BLaER1 treated with 17β-estradiol and CSF1 and Interleukin-3, amounts not matched to agents 10 nM and 100 nM (cell line): ENCODE measurements at regions not wholly inside any gene's neighbourhood (a gene's known extent, or its start where the extent isn't known, plus 50 kb on each side); places are given as distances from the start of the nearest gene placed in this dataset.
"Not testable (repeated sequence)": the region's sequence is repeated elsewhere in the genome, so short reads cannot be mapped to it uniquely, and the experiment has no call there.

Source experiments
- H3K27ac ChIP-seq, 11 experiments: shearing (Covaris generic); formaldehyde crosslinking; 2 replicates each; pipeline ENCODE4 v1.8.1; 2022
- H3K27me3 ChIP-seq, 11 experiments: shearing (Covaris generic); formaldehyde crosslinking; 2 replicates each; pipeline ENCODE4 v1.8.1; 2022
- H3K36me3 ChIP-seq, 11 experiments: shearing (Covaris generic); formaldehyde crosslinking; 2 replicates each; pipeline ENCODE4 v1.8.1; 2022
- H3K4me1 ChIP-seq, 10 experiments: shearing (Covaris generic); formaldehyde crosslinking; 2 replicates each; pipeline ENCODE4 v1.8.1; 2022
- H3K4me2 ChIP-seq, 11 experiments: shearing (Covaris generic); formaldehyde crosslinking; 2 replicates each; pipeline ENCODE4 v1.8.1; 2022
- H3K4me3 ChIP-seq, 10 experiments: shearing (Covaris generic); formaldehyde crosslinking; 2 replicates each; pipeline ENCODE4 v1.8.1; 2022
- H3K9ac ChIP-seq, 11 experiments: shearing (Covaris generic); formaldehyde crosslinking; 2 replicates each; pipeline ENCODE4 v1.8.1; 2022
- H3K9me3 ChIP-seq, 11 experiments: shearing (Covaris generic); formaldehyde crosslinking; replicated peaks in 1 of 11; 2 replicates each; pipeline ENCODE4 v1.8.1; 2022
- H4K20me1 ChIP-seq, 11 experiments: shearing (Covaris generic); formaldehyde crosslinking; 2 replicates each; pipeline ENCODE4 v1.8.1; 2022
- Cebpa-rat ChIP-seq, 11 experiments: shearing (Covaris generic); IDR thresholded peaks; 2 replicates each; pipeline ENCODE4 v1.8.1; 2022

GRCh38 chr10:127610816-127611215 is 61.7 kb downstream of the NPS start:
- Histone ChIP-seq H3K27me3 (no peaks in the 10 kb centered on the region), H3K4me2 (no peak overlapping the region), H3K36me3 (no peaks in the 10 kb centered on the region), H3K27ac (no peak overlapping the region), H3K9ac (no peak overlapping the region), H3K4me1 (no peaks in the 10 kb centered on the region), H3K9me3 (peaks cover 0 to 16% (median 9%) of the 10 kb centered on the region in 11 experiments; a peak in 10 of 22 replicates), H4K20me1 (no peaks in the 10 kb centered on the region), H3K4me3 (no peak overlapping the region)
- no peak for TF ChIP-seq Cebpa-rat (IDR thresholded peaks at IDR 0.05)

DNA sequence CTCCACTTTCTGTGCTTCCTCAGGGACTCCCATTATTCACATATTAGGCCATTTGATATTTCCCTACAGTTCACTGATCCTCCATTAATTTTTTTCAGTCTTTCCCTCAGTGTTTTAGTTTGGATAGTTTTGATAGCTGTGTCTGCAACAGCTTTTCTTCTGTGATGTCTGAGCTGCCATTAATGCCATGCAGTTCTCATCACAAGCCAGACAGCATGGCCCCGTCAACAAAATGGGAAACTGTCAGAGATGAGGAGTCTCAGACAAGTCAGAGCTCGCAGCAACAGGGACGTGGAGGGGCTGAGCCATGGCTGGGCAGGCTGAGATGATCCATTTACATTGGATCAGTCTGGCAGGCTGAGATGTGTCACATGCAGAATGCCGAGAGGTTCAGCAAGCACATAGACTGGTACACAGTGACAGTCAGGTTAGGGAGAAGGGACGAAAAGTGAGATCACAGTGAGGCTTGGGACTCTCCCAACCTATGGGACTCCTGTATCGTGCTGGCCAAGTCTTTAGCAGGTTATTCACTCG is 65.4 kb downstream of the NPS start:
- Histone ChIP-seq H3K4me3 (no peak overlapping the region), H3K9me3 (0 out of 22 replicates have a peak, but pooled peaks cover 0 to 10% (median 0%) of the 10 kb centered on the region in 11 experiments), H3K36me3 (no peaks in the 10 kb centered on the region), H3K27ac (no peak overlapping the region), H3K4me2 (no peak overlapping the region), H3K9ac (no peak overlapping the region), H3K27me3 (no peaks in the 10 kb centered on the region), H4K20me1 (no peaks in the 10 kb centered on the region), H3K4me1 (no peaks in the 10 kb centered on the region)
- no peak for TF ChIP-seq Cebpa-rat (IDR thresholded peaks at IDR 0.05)

GRCh38 chr10:127618797-127619196 is 69.7 kb downstream of the NPS start:
- no peak for TF ChIP-seq Cebpa-rat (IDR thresholded peaks at IDR 0.05)
- H3K4me3 ChIP-seq: no peak overlapping the region
- H3K36me3 ChIP-seq: no peaks in the 10 kb centered on the region
- no peaks in the 10 kb centered on the region for H4K20me1 ChIP-seq
- H3K27ac ChIP-seq: no peak overlapping the region
- H3K4me2 ChIP-seq: no peak overlapping the region
- no peaks in the 10 kb centered on the region; a peak in 1 of 22 replicates for H3K27me3 ChIP-seq
- H3K9ac ChIP-seq: no peak overlapping the region
- no peaks in the 10 kb centered on the region for H3K9me3 ChIP-seq
- H3K4me1 ChIP-seq: no peaks in the 10 kb centered on the region

GRCh38 chr10:127619546-127620325 is 70.6 kb downstream of the NPS start:
- Histone ChIP-seq H3K4me3 (no peak overlapping the region), H3K4me2 (no peak overlapping the region), H3K36me3 (no peaks in the 10 kb centered on the region), H4K20me1 (no peaks in the 10 kb centered on the region), H3K9ac (no peak overlapping the region), H3K27me3 (no peaks in the 10 kb centered on the region; a peak in 1 of 22 replicates), H3K27ac (no peak overlapping the region), H3K9me3 (no peaks in the 10 kb centered on the region), H3K4me1 (no peaks in the 10 kb centered on the region)
- no peak for TF ChIP-seq Cebpa-rat (IDR thresholded peaks at IDR 0.05)

DNA sequence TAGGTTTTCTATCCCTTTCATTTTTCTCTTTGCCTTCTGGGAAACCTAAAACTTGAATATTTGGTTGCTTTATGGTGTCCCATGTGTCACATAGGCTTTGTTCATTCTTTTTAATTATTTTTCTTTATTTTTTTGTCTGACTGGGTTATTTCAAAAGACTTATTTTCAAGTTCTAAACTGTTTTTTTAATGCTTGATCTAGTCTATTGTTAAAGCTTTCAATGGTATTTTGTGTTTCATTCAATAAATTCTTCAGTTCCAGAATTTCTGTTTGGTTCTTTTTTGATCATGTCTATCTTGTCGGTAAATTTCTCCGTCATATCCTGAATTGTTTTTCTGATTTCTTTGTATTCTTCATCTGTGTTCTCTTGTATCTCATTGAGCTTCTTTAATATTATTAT is 86.8 kb downstream of the NPS start:
- Histone ChIP-seq H3K4me2 (no peak overlapping the region), H3K9me3 (peaks cover 49 to 62% (median 50%) of the 10 kb centered on the region in 11 experiments), H3K27ac (no peak overlapping the region), H4K20me1 (no peaks in the 10 kb centered on the region), H3K4me1 (no peaks in the 10 kb centered on the region), H3K9ac (no peak overlapping the region), H3K36me3 (no peaks in the 10 kb centered on the region; a peak in 1 of 22 replicates), H3K27me3 (no peaks in the 10 kb centered on the region), H3K4me3 (no peak overlapping the region)
- TF ChIP-seq Cebpa-rat (IDR thresholded peaks at IDR 0.05): no peak

DNA sequence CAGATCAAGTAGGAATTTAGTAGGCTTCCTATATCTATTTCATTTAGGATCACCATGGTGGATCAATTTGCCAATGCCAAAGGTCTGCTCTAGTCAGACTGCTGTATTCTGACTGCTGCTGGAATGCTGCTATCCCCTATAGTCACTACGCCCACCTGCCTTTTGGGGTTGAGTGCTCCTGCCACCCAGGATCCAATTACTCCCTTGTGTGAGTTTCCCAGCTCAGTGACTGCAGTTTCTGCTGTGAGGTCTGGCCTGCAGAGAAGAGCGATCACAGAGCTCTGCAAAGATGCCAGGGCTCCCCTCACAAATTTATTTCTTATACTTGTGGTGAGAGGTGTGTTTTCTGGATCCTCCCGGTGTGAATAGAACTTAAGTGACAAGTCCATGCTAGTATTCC is 88.1 kb upstream of the FOXI2 start:
- Histone ChIP-seq H3K9me3 (no peaks in the 10 kb centered on the region), H3K27ac (no peak overlapping the region), H3K9ac (no peak overlapping the region), H4K20me1 (no peaks in the 10 kb centered on the region), H3K4me3 (no peak overlapping the region), H3K36me3 (no peaks in the 10 kb centered on the region), H3K4me1 (no peaks in the 10 kb centered on the region), H3K27me3 (no peaks in the 10 kb centered on the region), H3K4me2 (no peak overlapping the region)
- no peak for TF ChIP-seq Cebpa-rat (IDR thresholded peaks at IDR 0.05)

GRCh38 chr10:127649642-127650041 is 87.3 kb upstream of the FOXI2 start:
- no peaks in the 10 kb centered on the region for H4K20me1 ChIP-seq
- no peak overlapping the region for H3K9ac ChIP-seq
- H3K4me1 ChIP-seq: no peaks in the 10 kb centered on the region
- no peak for TF ChIP-seq Cebpa-rat (IDR thresholded peaks at IDR 0.05)
- no peak overlapping the region for H3K4me3 ChIP-seq
- H3K4me2 ChIP-seq: no peak overlapping the region
- H3K27ac ChIP-seq: no peak overlapping the region
- no peaks in the 10 kb centered on the region for H3K9me3 ChIP-seq
- no peaks in the 10 kb centered on the region for H3K27me3 ChIP-seq
- H3K36me3 ChIP-seq: no peaks in the 10 kb centered on the region

DNA sequence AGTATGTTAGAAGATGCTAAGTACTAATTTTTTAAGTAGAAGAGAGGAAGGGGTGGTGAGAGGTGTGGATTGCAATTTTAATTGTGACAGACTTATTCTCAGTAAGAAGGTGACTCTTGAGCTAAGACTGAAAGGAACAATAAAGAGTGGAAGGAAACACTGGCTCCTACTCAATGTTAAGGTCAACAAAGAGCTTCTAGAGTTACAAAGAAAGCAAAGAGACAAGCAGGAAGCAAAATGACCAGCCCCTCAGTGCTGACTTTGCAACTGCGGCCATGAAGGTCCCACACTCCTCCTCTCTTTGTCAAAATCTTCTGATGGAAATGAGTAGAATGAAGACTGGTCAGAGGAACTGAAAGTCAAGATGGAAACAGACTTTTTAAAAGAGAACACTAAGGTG is 79.9 kb upstream of the FOXI2 start:
- no peak overlapping the region for H3K4me2 ChIP-seq
- H4K20me1 ChIP-seq: no peaks in the 10 kb centered on the region
- no peaks in the 10 kb centered on the region for H3K9me3 ChIP-seq
- no peaks in the 10 kb centered on the region for H3K4me1 ChIP-seq
- no peak overlapping the region for H3K27ac ChIP-seq
- no peak for TF ChIP-seq Cebpa-rat (IDR thresholded peaks at IDR 0.05)
- H3K27me3 ChIP-seq: no peaks in the 10 kb centered on the region
- no peaks in the 10 kb centered on the region for H3K36me3 ChIP-seq
- no peak overlapping the region for H3K4me3 ChIP-seq
- no peak overlapping the region for H3K9ac ChIP-seq

DNA sequence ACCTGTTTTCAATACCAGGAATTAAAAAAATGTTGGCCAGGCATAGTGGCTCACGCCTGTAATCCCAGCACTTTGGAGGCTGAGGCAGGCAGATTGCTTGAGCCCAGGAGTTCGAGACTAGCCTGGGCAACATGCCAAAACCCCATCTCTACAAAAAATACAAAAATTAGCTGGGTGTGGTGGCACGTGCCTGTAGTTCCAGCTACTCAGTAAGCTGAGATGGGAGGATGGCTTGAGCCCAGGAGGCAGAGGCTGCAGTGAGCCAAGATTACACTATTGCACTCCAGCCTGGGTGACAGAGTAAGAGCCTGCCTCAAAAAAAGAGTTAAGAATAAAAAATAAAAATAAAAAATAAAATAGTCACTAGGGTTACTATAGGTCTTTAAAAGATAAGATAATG is 60.6 kb upstream of the FOXI2 start:
- not testable (repeated sequence) for H3K36me3 ChIP-seq, H3K9ac ChIP-seq, H3K4me3 ChIP-seq, H3K4me2 ChIP-seq, H3K9me3 ChIP-seq, H4K20me1 ChIP-seq, H3K27ac ChIP-seq, H3K27me3 ChIP-seq, H3K4me1 ChIP-seq

- H3K9me3 ChIP-seq: no peaks in the 10 kb centered on the region
- TF ChIP-seq Cebpa-rat (IDR thresholded peaks at IDR 0.05): no peak
- H3K4me1 ChIP-seq: no peaks in the 10 kb centered on the region
- no peak overlapping the region for H3K4me2 ChIP-seq
- no peak overlapping the region for H3K4me3 ChIP-seq
- H3K27me3 ChIP-seq: no peaks in the 10 kb centered on the region
- H3K27ac ChIP-seq: no peak overlapping the region
- no peaks in the 10 kb centered on the region for H4K20me1 ChIP-seq
- no peak overlapping the region for H3K9ac ChIP-seq
- H3K36me3 ChIP-seq: no peaks in the 10 kb centered on the region
Measured at GRCh38 chr10:127678091-127678490, 58.9 kb upstream of the FOXI2 start.
